GM18858 (cell line): ENCODE measurements at regions not wholly inside any gene's neighbourhood (a gene's known extent, or its start where the extent isn't known, plus 50 kb on each side); places are given as distances from the start of the nearest gene placed in this dataset.
"Not testable (repeated sequence)": the region's sequence is repeated elsewhere in the genome, so short reads cannot be mapped to it uniquely, and the experiment has no call there.

ENCODE experiments used
- ATAC-seq: cut with Tn5 transposase; IDR thresholded peaks from one replicate; pipeline ENCODE4 v1.9.1; 2021; ENCODE audit not compliant: unreplicated experiment

DNA sequence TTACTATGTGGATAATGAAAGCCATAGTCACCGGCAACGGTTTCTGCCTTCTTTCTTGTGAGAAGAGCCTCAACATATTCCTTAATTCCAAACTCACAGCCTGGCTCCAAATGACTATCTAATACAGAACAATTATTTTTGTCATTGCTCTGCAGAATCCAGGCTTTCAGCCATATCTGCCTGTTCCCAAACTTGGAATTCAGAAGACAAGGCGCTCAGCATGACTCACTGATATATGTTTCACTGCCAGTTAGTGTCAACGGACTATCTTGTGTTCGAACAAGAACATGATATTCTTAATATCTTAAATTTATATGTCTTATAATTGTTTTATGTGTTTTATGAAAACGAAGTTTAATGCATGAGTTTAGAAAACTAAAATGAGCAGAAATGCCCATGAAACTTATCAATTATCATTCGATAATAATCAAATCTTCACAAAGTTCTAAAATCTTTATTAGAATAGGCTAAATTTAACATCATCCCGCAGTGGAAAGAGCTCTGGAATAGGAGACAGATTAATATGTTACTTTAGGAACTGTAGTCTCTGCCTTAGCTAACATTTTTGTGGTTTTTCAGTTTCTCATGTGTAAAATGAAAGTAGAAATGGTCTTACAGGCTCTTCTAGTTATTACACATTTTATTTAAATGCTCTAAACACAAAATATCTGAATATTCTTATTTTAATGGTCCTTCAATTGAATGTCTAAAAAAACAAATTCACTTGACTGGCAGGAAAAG lies 669.3 kb upstream of the GJE1 start:
- peak; percentile 87 for ATAC-seq

DNA sequence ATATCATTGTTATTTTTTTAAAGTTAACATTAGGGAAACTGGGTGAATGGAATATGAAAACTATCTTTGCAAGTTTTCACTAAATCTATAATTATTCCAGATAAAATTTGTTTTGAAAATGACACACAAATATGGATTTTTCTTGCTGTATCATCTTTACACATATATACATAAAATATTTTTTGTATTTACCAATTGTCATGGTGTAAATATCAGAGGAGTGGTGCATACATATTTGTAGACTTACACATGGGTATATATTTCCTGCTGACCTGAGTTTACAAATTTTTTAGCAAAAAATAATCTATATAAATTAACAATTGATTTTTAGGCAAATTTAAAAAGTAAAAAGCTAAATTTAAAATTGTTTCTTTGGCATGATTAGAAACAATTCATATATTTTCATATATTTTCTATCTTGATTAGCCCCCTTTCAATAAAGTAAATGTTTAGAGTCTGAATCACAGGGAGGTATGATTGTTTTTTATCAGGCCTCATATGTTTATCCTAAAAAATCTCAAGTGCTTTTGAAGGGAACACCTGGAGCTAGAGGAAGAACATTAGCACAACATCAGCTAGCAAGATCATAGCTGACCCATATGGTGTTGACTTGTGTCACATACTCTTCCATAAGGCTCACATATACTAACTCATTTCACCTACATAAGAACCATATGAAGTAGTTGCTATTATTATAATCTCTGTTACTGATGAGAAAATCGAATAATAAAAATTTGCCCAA lies 671.8 kb upstream of the GJE1 start:
- ATAC-seq: no peak

DNA sequence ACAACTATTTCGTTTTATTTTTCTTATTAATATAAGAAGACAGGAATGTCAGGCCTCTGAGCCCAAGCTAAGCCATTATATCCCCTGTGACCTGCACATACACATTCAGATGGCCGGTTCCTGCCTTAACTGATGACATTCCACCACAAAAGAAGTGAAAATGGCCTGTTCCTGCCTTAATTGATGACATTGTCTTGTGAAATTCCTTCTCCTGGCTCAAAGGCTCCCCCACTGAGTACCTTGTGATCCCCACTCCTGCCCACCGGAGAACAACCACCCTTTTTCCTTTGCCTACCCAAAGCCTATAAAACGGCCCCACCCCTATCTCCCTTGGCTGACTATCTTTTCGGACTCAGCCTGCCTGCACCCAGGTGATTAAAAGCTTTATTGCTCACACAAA lies 672.5 kb upstream of the GJE1 start:
- ATAC-seq: not testable (repeated sequence)

DNA sequence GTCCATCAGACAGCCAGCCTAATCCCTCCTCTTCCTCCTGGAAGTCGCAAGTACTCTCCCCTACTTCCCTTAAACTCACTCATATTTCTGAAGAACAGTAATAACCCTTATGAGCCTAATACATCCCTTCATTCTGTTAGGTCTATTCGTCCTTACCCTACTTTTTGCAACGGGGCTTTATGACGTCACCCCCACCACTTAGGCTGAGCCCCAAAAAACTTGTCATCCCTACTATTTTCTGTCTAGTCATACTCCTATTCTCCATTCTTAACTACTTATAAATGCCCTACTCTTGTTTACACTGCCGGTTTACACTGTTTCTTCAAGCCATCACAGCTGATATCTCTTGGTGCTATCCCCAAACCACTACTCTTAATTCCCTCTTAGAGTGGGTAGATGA lies 674.7 kb upstream of the GJE1 start:
- not testable (repeated sequence) for ATAC-seq

DNA sequence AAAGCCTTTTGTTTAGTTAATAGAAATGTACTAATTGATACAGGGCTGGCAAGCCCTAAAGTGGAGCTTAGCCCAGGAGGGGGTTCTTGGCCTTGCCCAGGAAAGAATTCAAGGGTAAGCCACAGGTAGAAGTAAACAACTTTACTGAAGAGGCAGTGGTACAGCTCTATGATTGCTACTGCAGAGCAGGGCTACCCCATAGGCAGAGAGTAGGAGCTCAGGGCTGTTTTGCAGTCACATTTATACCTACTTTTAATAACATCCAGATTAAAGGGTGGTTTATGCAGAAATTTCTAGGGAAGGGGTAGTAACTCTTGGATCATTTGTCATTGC lies 680.4 kb upstream of the GJE1 start:
- no peak for ATAC-seq

GRCh38 chr6:141451511-141452353 lies 681.0 kb upstream of the GJE1 start:
- no peak for ATAC-seq

- no peak for ATAC-seq
Observed at GRCh38 chr6:141451181-141451510, 681.6 kb upstream of the GJE1 start.

GRCh38 chr6:141445928-141446628 lies 686.6 kb upstream of the GJE1 start:
- ATAC-seq: no peak

DNA sequence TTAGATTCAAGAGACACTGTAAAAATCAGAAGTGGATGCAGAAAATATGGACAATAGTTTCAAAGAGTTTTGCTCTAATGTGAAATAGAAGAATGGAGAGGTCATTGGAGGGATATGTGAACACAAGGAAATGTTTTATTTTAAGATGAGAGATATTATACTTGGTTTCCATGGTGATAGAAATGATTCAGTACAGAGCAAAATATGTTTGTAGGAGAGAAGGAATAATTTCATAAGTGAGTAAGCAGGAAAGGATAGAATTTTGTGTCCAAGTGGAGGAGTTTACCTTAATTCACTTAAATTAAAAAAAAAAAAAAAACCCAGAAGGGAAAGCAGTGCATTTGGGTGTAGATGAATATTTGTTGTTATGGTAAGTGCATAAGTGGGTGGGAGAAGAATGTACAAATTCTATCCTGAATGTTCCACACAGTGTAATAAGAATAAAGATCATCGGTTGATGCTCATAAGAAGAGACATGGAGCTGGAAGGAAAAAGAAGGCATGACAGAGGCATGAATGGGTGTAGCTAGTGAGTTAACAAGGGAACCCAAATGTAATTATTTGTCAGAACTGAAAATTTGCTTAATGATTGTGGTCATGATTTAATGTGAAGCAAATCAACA lies 688.9 kb upstream of the GJE1 start:
- no peak for ATAC-seq

DNA sequence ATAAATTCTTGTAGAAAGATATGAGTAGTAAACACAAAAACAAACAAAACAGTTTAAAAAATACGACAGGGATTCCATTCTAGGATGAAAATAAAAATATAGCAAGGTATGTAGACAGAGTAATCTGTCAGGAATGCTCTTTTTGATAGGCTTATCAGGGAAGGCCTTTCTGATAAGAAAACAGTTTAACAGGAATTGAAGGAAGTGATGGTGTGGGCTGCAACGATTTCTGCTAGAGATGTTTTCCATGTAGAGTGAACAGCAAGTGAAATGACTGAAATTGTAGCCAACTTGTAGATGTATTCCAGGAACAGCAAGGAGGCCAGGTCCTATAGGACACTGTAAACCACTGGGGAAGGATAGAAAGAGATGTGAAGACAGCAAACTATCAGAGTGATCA lies 689.7 kb upstream of the GJE1 start:
- no peak for ATAC-seq

GRCh38 chr6:141439513-141439912 lies 693.2 kb upstream of the GJE1 start:
- no peak for ATAC-seq

GRCh38 chr6:141437685-141438084 lies 695.0 kb upstream of the GJE1 start:
- no peak for ATAC-seq

GRCh38 chr6:141437011-141437410 lies 695.7 kb upstream of the GJE1 start:
- ATAC-seq: no peak

- ATAC-seq: no peak
Observed at GRCh38 chr6:141426400-141426980, 706.2 kb upstream of the GJE1 start.

DNA sequence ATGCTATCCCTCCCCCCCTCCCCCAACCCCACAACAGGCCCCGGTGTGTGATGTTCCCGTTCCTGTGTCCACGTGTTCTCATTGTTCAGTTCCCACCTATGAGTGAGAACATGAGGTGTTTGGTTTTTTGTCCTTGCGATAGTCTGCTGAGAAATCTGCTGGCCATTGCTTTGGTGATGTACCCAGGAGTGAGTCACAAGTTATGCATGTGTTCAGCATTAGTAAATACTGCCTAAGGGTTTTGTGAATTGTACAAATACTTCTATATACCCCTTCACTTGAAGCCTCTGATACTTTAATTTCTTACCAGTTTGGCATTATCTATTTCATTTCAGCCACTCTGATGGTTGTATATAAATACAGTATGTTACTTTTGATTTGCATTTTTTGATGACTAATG lies 711.3 kb upstream of the GJE1 start:
- ATAC-seq: no peak

GRCh38 chr6:141418076-141418475 lies 714.6 kb upstream of the GJE1 start:
- no peak for ATAC-seq

DNA sequence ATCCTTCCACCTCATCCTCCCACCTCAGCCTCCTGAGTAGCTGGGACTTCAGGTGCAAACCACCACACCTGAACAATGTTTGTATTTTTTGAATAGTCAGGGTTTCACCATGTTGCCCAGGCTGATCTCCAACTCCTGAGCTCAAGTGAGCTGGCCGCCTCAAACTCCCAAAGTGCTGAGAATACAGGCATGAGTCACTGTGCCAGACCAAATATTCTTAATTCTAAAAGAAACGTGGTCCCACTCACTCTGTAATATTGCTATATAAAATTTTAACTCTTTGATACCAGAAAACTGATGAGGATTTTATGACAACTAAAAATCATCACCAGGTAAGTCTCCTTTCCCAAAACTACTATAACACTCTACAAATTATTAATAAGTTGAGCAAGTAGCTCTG lies 716.8 kb upstream of the GJE1 start:
- ATAC-seq: no peak

GRCh38 chr6:141413196-141413595 lies 719.5 kb upstream of the GJE1 start:
- no peak for ATAC-seq

- ATAC-seq: no peak
Observed at GRCh38 chr6:141406761-141407160, 726.0 kb upstream of the GJE1 start.

- ATAC-seq: no peak
Observed at GRCh38 chr6:141403827-141404226, 728.9 kb upstream of the GJE1 start.

GRCh38 chr6:141403103-141403502 lies 729.6 kb upstream of the GJE1 start:
- ATAC-seq: no peak
